IMR-90 (cell line): ENCODE measurements at regions not wholly inside any gene's neighbourhood (a gene's known extent, or its start where the extent isn't known, plus 50 kb on each side); places are given as distances from the start of the nearest gene placed in this dataset.

ENCODE experiments used
- ATAC-seq: fragments of 200-7000 bp; cut with Tn5 transposase; 2 replicates; pipeline ENCODE4 v1.9.1; 2020; ENCODE audit warnings: low read depth, mild to moderate bottlenecking, moderate library complexity
- BruUV-seq: library from RNA; stranded (reverse); fragments of 400-500 nt; replicated peaks from 2 replicates; lab custom pipeline; 2021; lab: Mats Ljungman, UMichigan
- CTCF ChIA-PET: fragments of 300-600 bp; formaldehyde crosslinking; extraction: SDS; loops from one replicate; lab custom pipeline; 2021; ENCODE audit warnings: antibody characterized with exemption; lab: Yijun Ruan, JAX
- POLR2A ChIA-PET: fragments of 300-600 bp; sonication (Branson Sonifier 250); formaldehyde crosslinking; loops from one replicate; lab custom pipeline; 2022; ENCODE audit warnings: antibody characterized with exemption; ENCODE audit not compliant: unreplicated experiment; lab: Charles Lee
- DNase-seq: peaks from one replicate; pipeline ENCODE4 v3.0.0; 2013
- H2AFZ ChIP-seq: replicated peaks from 2 replicates; pipeline ENCODE3; 2013; ENCODE audit warnings: low read length, mild to moderate bottlenecking; ENCODE audit not compliant: poor library complexity
- H2AK5ac ChIP-seq: 2 replicates; pipeline ENCODE4 v1.6.1; 2013; ENCODE audit warnings: low read depth, low read length, inconsistent platforms
- H2AK9ac ChIP-seq: replicated peaks from 2 replicates; pipeline ENCODE3; 2013; ENCODE audit warnings: mild to moderate bottlenecking, low read depth, low read length, moderate library complexity; ENCODE audit not compliant: poor library complexity
- H2BK120ac ChIP-seq: 2 replicates; pipeline ENCODE4 v1.6.1; 2013; ENCODE audit warnings: low read depth, low read length, inconsistent platforms
- H2BK15ac ChIP-seq: 3 replicates; pipeline ENCODE4 v1.6.1; 2013; ENCODE audit warnings: low read depth, low read length, inconsistent platforms
- H2BK20ac ChIP-seq: 2 replicates; pipeline ENCODE4 v1.6.1; 2013; ENCODE audit warnings: low read depth, mild to moderate bottlenecking, inconsistent platforms, low read length, moderate library complexity
- H2BK5ac ChIP-seq: 2 replicates; pipeline ENCODE4 v1.6.1; 2013; ENCODE audit warnings: mild to moderate bottlenecking, low read depth, low read length, inconsistent platforms; ENCODE audit not compliant: poor library complexity, severe bottlenecking
- H3K14ac ChIP-seq: replicated peaks from 2 replicates; pipeline ENCODE4 v1.6.1; 2013; ENCODE audit warnings: low read depth, low read length, inconsistent platforms
- H3K18ac ChIP-seq: 2 replicates; pipeline ENCODE4 v1.6.1; 2013; ENCODE audit warnings: low read depth, low read length, control low read depth
- H3K23ac ChIP-seq: 2 replicates; pipeline ENCODE4 v1.6.1; 2013; ENCODE audit warnings: low read depth, low read length, inconsistent platforms
- H3K27ac ChIP-seq: 2 replicates; pipeline ENCODE4 v1.5.1; 2013; ENCODE audit warnings: mild to moderate bottlenecking, control low read depth, low read length; ENCODE audit not compliant: insufficient read depth
- H3K27me3 ChIP-seq: 2 replicates; pipeline ENCODE4 v1.6.1; 2013; ENCODE audit warnings: low read length; ENCODE audit not compliant: control insufficient read depth, insufficient read depth
- H3K36me3 ChIP-seq: 2 replicates; pipeline ENCODE4 v1.6.1; 2013; ENCODE audit warnings: low read length, mixed read lengths; ENCODE audit not compliant: control insufficient read depth, insufficient read depth
- H3K4ac ChIP-seq: 2 replicates; pipeline ENCODE4 v1.6.1; 2013; ENCODE audit warnings: low read depth, low read length, inconsistent platforms
- H3K4me1 ChIP-seq: 2 replicates; pipeline ENCODE4 v1.6.1; 2013; ENCODE audit warnings: low read length, mixed read lengths; ENCODE audit not compliant: control insufficient read depth, insufficient read depth
- H3K4me2 ChIP-seq: 2 replicates; pipeline ENCODE4 v1.6.1; 2013; ENCODE audit warnings: low read depth, mild to moderate bottlenecking, control low read depth, low read length, moderate library complexity
- H3K4me3 ChIP-seq: 2 replicates; pipeline ENCODE4 v1.5.1; 2013; ENCODE audit warnings: low read depth, mild to moderate bottlenecking, control low read depth, low read length, moderate library complexity; ENCODE audit not compliant: insufficient read depth
- H3K56ac ChIP-seq: 2 replicates; pipeline ENCODE4 v1.6.1; 2013; ENCODE audit warnings: low read length, inconsistent platforms; ENCODE audit not compliant: insufficient read depth; ENCODE audit errors: extremely low read depth
- H3K79me1 ChIP-seq, 2 experiments: 2 replicates each; pipeline ENCODE4 v1.6.1; 2013; ENCODE audit warnings: low read length in 2 of 2, inconsistent platforms in 1 of 2, low read depth in 1 of 2
- H3K9ac ChIP-seq: 2 replicates; pipeline ENCODE4 v1.6.1; 2013; ENCODE audit warnings: low read depth, low read length, control low read depth
- H3K9me1 ChIP-seq: 2 replicates; pipeline ENCODE4 v1.6.1; 2013; ENCODE audit warnings: low read length, inconsistent platforms; ENCODE audit not compliant: insufficient read depth
- H3K9me3 ChIP-seq: 2 replicates; pipeline ENCODE4 v1.6.1; 2013; ENCODE audit warnings: low read length; ENCODE audit not compliant: control insufficient read depth, insufficient read depth
- H4K20me1 ChIP-seq: 2 replicates; pipeline ENCODE4 v1.6.1; 2013; ENCODE audit warnings: low read length, inconsistent platforms; ENCODE audit not compliant: insufficient read depth
- H4K5ac ChIP-seq: 2 replicates; pipeline ENCODE4 v1.6.1; 2013; ENCODE audit warnings: mild to moderate bottlenecking, low read depth, low read length, control low read depth
- H4K8ac ChIP-seq, 2 experiments: 2 replicates each; pipeline ENCODE4 v1.6.1; 2013; ENCODE audit warnings: low read depth in 2 of 2, low read length in 2 of 2, control low read depth in 1 of 2, inconsistent platforms in 1 of 2
- H4K91ac ChIP-seq: 2 replicates; pipeline ENCODE4 v1.6.1; 2013; ENCODE audit warnings: low read depth, low read length, inconsistent platforms; ENCODE audit not compliant: insufficient read depth
- BHLHE40 ChIP-seq: fragments of 150-350 bp; IDR thresholded peaks from 2 replicates; pipeline ENCODE4 v1.6.1; 2016; ENCODE audit warnings: mild to moderate bottlenecking, low read depth, low read length
- CEBPB ChIP-seq: IDR thresholded peaks from 2 replicates; pipeline ENCODE4 v1.6.1; 2012; ENCODE audit warnings: low read depth, low read length, improper control_type of control experiment
- CHD1 ChIP-seq: IDR thresholded peaks from 2 replicates; pipeline ENCODE4 v1.6.1; 2012; ENCODE audit warnings: low read depth, low read length, improper control_type of control experiment
- ELK1 ChIP-seq: fragments of 150-350 bp; IDR thresholded peaks from 2 replicates; pipeline ENCODE4 v1.6.1; 2016; ENCODE audit warnings: low read depth, mild to moderate bottlenecking, low read length, moderate library complexity, borderline replicate concordance
- FOS ChIP-seq: fragments of 150-350 bp; IDR thresholded peaks from 2 replicates; pipeline ENCODE4 v1.6.1; 2016; ENCODE audit warnings: low read depth, low read length
- MAFK ChIP-seq: IDR thresholded peaks from 2 replicates; pipeline ENCODE4 v1.6.1; 2012; ENCODE audit warnings: low read depth, low read length, improper control_type of control experiment
- MAZ ChIP-seq: IDR thresholded peaks from 2 replicates; pipeline ENCODE4 v1.6.1; 2012; ENCODE audit warnings: low read depth, mild to moderate bottlenecking, low read length, improper control_type of control experiment, moderate library complexity, borderline replicate concordance
- MXI1 ChIP-seq: IDR thresholded peaks from 2 replicates; pipeline ENCODE4 v1.6.1; 2012; ENCODE audit warnings: low read depth, mild to moderate bottlenecking, low read length, moderate library complexity, borderline replicate concordance
- NFE2L2 ChIP-seq: fragments of 150-350 bp; IDR thresholded peaks from 2 replicates; pipeline ENCODE4 v1.6.1; 2016; ENCODE audit warnings: low read depth, mild to moderate bottlenecking, low read length
- POLR2A ChIP-seq: IDR thresholded peaks from 2 replicates; pipeline ENCODE4 v1.6.1; 2012; ENCODE audit warnings: mild to moderate bottlenecking, low read depth, low read length
- RAD21 ChIP-seq: IDR thresholded peaks from 2 replicates; pipeline ENCODE4 v1.6.1; 2012; ENCODE audit warnings: low read length, improper control_type of control experiment
- RCOR1 ChIP-seq: IDR thresholded peaks from 2 replicates; pipeline ENCODE4 v1.6.1; 2012; ENCODE audit warnings: mild to moderate bottlenecking, low read length, improper control_type of control experiment; ENCODE audit not compliant: insufficient replicate concordance
- RFX5 ChIP-seq: IDR thresholded peaks from 2 replicates; pipeline ENCODE4 v1.8.0; 2012; ENCODE audit warnings: low read depth, mild to moderate bottlenecking, low read length, moderate library complexity
- SMC3 ChIP-seq: fragments of 150-350 bp; IDR thresholded peaks from 2 replicates; pipeline ENCODE4 v1.6.1; 2016; ENCODE audit warnings: low read depth, mild to moderate bottlenecking, antibody characterized with exemption, low read length, moderate library complexity
- WGBS, 2 experiments: methylation state at CpG; one replicate each; pipeline versions ENCODE4 v1.1.5 to v1.1.7; 2013; ENCODE audit warnings: missing lambda C conversion rate in 2 of 2; ENCODE audit not compliant: insufficient read length in 1 of 2; ENCODE audit errors: extremely low coverage in 2 of 2; 5-methylcytosine and 5-hydroxymethylcytosine counted together
- dilution Hi-C: fragments of 300-500 bp; cut with HindIII; formaldehyde crosslinking; loops from one replicate; pipeline ENCODE4 v1.14.3; 2018; ENCODE audit warnings: low sequenced_read_pairs; ENCODE audit not compliant: unreplicated experiment
- in situ Hi-C: fragments of 300-500 bp; cut with MboI; formaldehyde crosslinking; loops from 3 replicates; pipeline ENCODE4 v1.14.3; 2019; ENCODE audit warnings: low sequenced_read_pairs, inconsistent platforms, mixed read lengths
- intact Hi-C: fragments of 100-400 bp; cut with micrococcal nuclease; formaldehyde crosslinking; loops from 2 replicates; pipeline ENCODE4 v1.10.0; 2022
- TF ChIP-seq, protein P1 (sequence below): fragments of 150-350 bp; IDR thresholded peaks from 2 replicates; pipeline ENCODE4 v1.6.1; 2017; ENCODE audit warnings: mild to moderate bottlenecking, antibody characterized with exemption, low read length, low read depth
- TF ChIP-seq, protein P2 (sequence below): conservative IDR thresholded peaks from 2 replicates; pipeline ENCODE4 v1.5.1; 2012; ENCODE audit warnings: mild to moderate bottlenecking, low read depth, low read length, improper control_type of control experiment

DNA sequence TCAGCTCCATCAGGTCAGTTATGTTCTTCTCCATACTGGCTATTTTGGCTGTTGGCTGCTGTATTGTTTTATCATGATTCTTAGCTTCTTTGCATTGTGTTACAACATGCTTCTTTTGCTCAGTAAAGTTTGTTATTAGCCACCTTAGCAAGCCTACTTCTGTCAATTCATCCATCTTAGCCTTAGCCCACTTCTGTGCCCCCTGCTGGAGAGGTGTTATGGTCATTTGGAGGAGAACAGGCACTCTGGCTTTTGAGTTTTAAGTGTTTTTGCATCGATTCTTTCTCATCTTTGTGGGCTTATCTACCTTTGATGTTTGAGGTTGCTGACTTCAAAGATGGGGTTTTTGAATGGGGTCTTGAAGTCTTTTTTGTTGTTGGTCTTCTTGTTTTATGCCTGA lies 204.6 kb upstream of the FOXP2 start:
- no peak overlapping the region for H3K4me3 ChIP-seq
- no peak overlapping the region for H2BK20ac ChIP-seq
- H4K20me1 ChIP-seq: no peaks in the 10 kb centered on the region
- in situ Hi-C loops: no loop called here
- ChIA-PET POLR2A (no interaction called here), CTCF (no interaction called here)
- no peaks in the 10 kb centered on the region for H3K9me3 ChIP-seq
- no peaks in the 10 kb centered on the region for H3K9me1 ChIP-seq
- H2BK15ac ChIP-seq: no peak overlapping the region
- no TSS peak for BruUV-seq
- H3K27me3 ChIP-seq: no peaks in the 10 kb centered on the region
- WGBS, 2 experiments: no CpG with 5 or more reads among the region's 1 CpG
- no peak overlapping the region for H2BK5ac ChIP-seq
- H2AFZ ChIP-seq: no peak overlapping the region
- H2AK9ac ChIP-seq: no peak overlapping the region
- ATAC-seq (no peak), DNase-seq (no peak)
- no peak overlapping the region for H3K18ac ChIP-seq
- TF ChIP-seq MAZ (no peak), RAD21 (no peak), MXI1 (no peak), CHD1 (no peak), RFX5 (no peak), MAFK (no peak), FOS (no peak), POLR2A (no peak), NFE2L2 (no peak), CEBPB (no peak), SMC3 (no peak), RCOR1 (no peak), ELK1 (no peak), BHLHE40 (no peak)
- TF ChIP-seq, protein P1, sequence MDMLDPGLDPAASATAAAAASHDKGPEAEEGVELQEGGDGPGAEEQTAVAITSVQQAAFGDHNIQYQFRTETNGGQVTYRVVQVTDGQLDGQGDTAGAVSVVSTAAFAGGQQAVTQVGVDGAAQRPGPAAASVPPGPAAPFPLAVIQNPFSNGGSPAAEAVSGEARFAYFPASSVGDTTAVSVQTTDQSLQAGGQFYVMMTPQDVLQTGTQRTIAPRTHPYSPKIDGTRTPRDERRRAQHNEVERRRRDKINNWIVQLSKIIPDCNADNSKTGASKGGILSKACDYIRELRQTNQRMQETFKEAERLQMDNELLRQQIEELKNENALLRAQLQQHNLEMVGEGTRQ: no peak
- TF ChIP-seq, protein P2, sequence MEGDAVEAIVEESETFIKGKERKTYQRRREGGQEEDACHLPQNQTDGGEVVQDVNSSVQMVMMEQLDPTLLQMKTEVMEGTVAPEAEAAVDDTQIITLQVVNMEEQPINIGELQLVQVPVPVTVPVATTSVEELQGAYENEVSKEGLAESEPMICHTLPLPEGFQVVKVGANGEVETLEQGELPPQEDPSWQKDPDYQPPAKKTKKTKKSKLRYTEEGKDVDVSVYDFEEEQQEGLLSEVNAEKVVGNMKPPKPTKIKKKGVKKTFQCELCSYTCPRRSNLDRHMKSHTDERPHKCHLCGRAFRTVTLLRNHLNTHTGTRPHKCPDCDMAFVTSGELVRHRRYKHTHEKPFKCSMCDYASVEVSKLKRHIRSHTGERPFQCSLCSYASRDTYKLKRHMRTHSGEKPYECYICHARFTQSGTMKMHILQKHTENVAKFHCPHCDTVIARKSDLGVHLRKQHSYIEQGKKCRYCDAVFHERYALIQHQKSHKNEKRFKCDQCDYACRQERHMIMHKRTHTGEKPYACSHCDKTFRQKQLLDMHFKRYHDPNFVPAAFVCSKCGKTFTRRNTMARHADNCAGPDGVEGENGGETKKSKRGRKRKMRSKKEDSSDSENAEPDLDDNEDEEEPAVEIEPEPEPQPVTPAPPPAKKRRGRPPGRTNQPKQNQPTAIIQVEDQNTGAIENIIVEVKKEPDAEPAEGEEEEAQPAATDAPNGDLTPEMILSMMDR: no peak
- intact Hi-C loops: no loop called here
- H3K23ac ChIP-seq: no peak overlapping the region
- H3K4ac ChIP-seq: no peak overlapping the region
- H4K8ac ChIP-seq: no peak overlapping the region
- H4K91ac ChIP-seq: no peak overlapping the region
- H2AK5ac ChIP-seq: no peak overlapping the region
- H3K36me3 ChIP-seq: no peaks in the 10 kb centered on the region
- no peak overlapping the region for H2BK120ac ChIP-seq
- H3K9ac ChIP-seq: no peak overlapping the region
- H3K79me1 ChIP-seq: no peaks in the 10 kb centered on the region
- no peak overlapping the region for H3K56ac ChIP-seq
- no peak overlapping the region for H4K5ac ChIP-seq
- H3K27ac ChIP-seq: no peak overlapping the region
- no peak overlapping the region for H3K4me2 ChIP-seq
- H3K14ac ChIP-seq: no peak overlapping the region
- dilution Hi-C loops: no loop called here
- H3K4me1 ChIP-seq: no peaks in the 10 kb centered on the region
